ENCODE measurements at regions not wholly inside any gene's neighbourhood (a gene's known extent, or its start where the extent isn't known, plus 50 kb on each side); places are given as distances from the start of the nearest gene placed in this dataset.
"Not testable (repeated sequence)": the region's sequence is repeated elsewhere in the genome, so short reads cannot be mapped to it uniquely, and the experiment has no call there.

DNA sequence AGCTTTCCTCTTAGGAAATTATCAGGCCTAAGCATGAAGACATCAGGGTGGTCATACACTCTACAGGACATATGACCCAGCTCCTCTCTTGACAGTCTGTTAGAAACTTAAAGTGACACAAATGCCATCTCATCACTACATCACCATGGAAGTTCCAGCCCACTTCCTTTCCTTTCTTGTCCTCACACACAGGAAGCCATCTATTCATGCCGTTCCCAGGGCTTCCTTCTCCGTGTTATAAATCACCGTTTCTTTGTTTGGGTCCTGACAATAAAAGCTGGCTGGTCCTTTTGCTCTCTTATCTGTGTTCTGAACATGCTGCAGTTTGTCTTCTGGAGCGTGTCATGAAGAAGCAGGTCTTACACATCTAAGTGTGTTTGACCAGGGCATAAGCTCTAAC is 692.1 kb upstream of the CELF4 start:
- DNase-seq, result no peak

DNA sequence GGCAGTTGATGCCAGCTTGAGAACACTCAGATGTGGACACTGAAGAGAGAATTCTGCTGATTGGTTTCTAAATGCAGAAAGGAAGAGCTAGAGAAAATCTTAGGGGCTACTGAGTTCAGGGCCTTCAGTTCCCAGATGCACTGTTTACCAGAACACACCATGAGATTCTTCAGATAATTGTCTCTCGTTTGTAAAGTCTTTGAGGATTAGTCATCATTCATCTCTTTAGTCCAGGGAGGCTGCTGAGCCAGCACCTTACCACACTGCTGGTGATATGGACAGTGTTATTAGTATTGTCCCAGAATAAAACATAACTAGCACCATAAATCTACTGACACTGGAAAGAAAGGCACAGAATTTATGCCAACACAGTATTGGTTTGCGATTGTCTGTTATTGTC is 690.8 kb upstream of the CELF4 start:
- no peak for DNase-seq

DNA sequence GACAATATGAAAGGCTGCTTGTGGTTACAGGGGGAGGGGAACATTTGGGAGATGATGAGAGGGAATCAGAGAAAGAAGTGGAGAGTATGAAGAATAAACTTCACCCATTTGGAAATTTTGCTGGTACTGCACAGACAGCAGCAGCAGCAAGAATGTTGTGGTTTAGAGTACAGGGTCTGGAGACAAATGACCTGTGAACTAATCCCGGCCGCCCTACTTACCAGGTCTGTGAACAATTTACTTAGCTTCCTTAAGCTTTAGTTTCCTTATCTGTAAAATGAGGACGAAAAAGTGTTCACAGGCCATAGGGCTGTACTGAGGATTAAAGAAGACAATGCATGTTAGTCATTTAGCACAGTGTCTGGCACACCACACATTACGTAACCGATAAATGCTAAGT is 685.4 kb upstream of the CELF4 start:
- no peak for DNase-seq

DNA sequence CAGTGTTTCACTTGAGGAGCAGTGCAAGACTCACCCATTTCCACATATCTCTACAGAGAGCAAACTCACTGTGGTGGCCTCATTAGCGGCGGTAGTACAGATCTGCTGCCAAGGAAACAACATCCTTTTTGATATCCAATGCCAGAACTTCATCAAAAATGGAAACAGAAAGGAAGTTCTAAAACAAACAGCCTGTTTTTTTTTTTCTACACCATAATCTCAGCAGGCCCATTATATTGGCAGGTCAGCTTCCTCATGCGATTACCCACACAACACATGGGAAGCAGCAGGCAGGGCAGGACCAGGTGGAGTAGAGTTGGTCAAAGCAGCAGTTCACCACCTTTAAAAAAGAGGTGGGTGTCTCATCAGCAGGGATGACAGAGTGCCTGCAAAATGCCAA is 678.9 kb upstream of the CELF4 start:
- no peak for DNase-seq

DNA sequence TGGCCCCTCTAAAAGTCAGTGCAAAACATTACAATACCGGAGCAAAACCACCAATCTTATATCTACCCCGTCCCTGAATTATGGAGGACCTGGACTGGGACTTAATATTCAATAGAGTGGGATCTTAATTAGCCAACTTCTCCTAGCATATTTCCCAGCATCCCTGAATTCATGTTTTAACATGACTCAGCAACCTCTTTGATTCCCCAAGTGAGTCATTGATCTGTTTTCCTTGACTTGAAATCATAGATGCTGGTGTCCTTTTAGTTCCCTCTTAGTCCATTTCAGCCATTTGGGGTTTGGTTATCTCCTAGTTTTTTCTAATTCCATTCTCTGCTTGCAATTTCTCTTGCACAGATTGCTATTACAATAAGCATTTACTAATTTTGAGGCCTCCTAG is 677.7 kb upstream of the CELF4 start:
- DNase-seq, result no peak

DNA sequence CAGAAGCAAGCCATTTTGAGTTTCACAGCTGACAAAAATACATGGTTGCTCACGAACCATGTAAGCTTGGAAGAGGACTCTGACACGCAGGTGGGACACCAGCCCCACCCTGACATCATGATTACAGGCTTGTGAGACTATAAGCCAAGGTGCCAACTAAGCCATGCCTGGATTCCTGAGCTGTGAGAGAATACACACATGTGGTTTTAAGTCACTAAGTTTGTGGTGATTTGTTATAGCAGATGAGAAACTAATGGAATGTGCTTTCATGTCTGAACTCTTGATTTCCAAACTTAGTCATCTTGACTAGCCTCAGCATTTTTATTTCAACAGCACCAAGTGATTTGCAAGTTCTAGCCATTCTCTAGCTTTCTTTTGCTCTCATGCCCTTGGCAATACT is 676.1 kb upstream of the CELF4 start:
- no peak for DNase-seq

DNA sequence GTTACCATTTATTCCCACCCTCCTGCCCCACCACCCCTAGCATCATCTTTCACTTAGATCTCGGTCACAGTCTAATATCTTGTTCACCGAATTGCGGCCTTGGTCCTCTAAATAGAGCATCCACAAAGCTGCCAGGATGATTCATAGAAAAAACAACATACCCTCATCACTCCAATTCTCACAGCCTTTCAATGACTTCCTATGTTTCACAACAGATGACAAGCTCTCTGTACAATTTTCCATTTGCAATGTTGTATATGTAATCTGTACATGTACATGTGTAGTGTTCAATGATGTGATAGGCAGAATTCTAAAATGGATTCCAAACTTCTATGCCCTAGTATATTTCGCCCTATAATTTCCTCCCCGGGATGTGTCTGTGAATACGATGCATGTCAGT is 675.6 kb upstream of the CELF4 start:
- DNase-seq, result no peak

DNA sequence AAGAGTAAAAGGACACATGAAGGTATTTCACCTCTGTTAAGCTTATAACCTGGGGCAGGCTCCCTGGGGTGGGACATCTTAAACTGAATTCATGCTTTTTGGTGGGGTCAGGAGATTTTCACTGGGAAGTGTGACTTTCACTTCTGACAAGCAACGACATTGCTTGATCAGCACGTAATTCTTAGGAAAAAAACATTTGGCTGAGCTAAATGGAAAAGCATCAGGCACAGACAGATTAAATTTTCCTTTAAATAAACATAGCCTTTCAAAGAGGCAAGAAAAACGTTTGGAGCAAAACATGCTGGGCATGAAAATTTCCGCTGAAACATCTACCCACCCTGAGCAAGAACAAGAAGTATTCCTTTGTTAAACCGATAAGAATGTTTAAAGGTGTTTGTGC is 674.0 kb upstream of the CELF4 start:
- no peak for DNase-seq

DNA sequence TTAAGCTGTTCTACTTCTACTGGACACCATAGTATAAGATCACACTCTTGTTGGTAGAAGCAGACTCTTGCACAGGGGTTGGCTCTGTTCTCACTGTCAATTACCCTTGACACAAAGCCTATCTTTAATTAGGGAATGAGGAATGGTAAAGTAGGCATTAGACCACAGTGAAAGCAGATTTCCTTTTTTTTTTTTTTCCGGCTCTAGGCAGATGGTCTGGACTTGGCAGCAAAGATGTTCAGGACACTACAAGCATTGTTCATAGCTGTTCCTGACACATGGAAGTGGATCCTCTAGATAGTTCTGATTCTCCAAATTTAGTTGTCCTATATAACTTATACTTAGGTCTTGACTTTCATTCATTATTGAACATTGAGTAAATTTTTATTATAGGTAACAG is 672.2 kb upstream of the CELF4 start:
- DNase-seq, result no peak

DNA sequence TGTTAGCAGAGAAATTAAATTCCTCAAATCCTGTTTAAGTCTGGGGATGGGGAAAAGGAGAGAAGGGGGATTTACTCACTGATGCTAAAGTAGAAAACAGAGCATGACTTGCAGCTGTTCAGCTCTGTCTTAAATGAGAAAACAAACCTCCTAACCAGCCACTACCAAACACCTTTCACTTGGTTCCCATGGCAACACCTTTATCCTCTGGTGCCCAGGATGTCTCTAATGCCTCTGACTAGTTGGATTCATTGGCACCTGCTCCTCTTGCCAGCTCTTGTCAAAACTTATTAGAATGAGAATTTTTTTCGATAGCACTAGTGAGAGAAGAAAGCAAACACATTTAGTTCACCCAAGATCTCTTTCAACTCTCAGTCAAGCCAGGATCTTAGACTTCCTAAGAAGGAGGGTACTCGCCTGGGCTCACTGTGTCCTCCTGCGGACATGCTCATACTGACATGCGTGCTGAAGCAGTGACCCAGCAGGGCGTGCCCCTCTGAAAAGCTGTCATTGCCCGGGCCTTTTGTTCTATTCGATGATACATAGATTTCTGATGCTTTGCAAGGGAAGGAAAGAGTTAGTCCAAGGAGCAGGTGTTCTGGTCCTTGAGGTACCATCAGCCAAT is 656.0 kb upstream of the CELF4 start:
- DNase-seq, result no peak

DNA sequence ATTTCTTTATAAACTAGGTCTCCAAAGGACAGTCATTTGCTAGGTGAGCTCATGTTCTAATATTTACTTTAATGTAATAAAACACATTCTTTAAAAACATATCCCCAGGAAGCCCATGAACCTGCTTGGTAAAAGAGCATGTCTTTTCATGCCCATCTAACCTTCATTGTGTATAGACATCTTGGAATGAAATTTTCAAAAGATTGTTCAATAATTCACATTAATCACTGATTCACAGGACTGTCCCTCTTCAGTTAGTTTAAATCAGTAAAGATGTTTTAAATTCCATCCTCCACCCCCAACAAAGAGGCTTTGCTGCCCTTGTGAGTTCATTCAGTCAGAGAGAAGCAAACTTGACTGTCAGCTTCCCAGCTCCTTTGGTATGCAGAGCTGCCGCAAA is 633.4 kb upstream of the CELF4 start:
- DNase-seq, result no peak

DNA sequence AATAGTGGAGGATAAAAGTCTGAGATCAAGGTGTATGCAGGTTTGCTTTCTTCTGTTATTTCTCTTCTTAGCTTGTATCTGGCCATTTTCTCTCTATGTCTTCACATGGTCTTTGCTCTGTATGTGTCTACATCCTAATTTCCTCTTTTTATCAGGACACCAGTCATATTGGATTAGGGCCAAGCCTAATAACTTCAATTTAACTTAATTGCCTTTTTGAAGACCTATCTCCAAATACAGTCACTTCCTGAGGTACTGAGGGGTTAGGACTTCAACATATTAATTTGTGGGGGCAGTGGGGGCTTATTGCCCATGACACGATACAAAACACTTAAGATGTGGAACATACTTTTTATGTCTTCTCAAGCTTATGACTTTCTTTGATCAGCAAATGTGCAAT is 632.9 kb upstream of the CELF4 start:
- no peak for DNase-seq

DNA sequence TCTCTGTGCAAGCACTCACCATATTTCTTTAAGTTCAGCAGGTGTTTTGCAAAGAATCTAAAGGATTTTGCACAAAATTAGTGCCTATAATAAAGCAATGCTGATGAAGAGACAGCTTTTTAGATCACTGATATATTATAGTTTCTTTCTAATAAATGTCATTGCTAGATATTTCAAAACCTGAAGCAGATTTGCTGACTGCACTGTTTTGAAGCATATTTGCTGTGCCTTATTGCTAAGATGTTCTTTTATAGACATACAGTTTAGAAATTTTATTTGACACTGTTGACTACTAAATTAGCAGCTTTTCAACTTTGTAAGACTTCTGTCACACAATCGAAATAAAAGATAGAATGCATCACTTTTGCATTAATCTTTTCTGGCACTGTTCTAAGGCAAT is 620.9 kb upstream of the CELF4 start:
- DNase-seq, result no peak

DNA sequence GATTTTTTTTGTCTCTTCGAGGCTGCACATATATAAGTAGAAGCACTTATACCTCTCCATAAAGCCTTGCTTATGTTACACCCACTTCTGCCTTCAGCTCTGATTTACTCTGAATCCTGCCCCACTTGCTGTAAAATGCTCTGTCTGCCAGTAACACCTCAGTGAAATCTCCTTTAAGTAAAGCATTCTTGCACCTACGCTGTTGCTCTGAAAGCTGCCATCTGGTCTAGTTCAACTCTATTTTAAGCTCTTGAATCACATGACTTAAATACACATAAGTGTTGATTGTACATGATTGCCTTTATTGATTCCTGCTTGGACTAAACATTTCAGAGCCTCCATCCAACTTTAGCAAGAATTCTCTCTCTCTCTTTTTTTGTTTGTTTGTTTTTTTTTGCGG is 609.0 kb upstream of the CELF4 start:
- DNase-seq, result no peak

DNA sequence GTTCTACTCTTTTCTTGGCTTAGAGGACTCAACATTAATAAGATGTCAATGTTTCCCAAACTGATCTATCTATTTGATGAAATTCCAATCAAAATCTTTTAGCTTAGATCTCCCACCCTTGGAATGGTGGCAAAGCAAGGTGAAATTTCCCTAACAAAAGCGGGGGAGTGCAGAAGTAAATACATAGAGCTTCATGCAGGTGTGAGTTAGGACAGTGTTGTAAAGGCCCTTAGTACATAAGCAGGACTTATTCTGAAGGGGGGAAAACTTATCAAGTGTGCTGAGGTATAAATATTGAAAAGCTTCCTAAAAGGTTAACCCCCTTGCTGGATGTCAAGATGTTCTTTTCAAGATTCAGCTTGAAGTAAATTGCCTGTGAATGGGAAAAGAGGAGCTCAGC is 608.6 kb upstream of the CELF4 start:
- DNase-seq, result no peak

DNA sequence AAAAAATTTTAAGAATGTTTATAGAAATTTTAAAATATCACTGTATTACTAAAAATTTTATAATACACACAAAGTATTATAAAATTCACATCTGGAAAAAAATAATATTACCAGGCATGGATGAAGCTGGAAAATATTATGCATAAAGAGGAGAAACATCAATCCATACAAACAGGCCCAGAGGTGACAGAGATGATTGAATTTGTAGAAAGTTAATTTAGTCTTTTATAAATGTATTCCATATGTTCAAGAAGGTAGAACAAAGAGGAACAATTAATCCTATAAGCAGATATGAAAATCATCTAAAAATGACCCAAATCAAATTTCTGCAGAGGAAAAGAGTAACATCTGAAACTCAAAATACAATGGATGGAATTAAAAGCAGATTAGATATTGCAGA is 605.2 kb upstream of the CELF4 start:
- DNase-seq, result no peak

DNA sequence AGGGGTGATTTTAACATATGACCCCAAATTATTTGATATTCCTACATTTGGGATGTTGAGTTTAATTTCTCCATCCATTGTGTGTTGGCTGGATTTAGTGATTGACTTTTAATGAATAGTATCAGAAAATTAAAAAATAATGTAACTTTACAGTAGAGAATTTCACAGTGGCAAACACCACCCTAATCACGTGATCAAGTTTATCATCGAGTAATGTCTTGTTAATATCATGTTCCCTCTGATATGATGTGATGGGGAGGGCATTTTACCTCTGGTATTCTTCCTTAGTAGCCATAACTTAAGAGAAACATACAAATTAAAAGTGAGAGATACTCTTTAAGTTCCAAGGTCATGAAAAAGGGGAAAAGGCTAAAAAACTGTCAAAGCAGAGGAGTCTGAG is 602.0 kb upstream of the CELF4 start:
- DNase-seq, result no peak

DNA sequence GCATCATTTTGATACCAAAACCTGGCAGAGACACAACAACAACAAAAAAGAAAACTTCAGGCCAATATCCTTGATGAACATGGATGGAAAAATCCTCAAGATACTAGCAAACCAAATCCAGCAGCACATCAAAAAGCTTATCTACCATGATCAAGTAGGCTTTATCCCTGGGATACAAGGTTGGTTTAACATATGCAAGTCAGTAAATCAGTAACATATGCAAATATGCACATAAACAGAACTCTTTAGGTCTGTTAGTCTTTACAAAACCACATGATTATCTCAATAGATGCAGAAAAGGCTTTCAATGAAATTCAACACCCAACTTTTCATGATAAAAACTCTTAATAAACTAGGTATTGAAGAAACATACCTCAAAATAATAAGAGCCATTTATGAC is 587.5 kb upstream of the CELF4 start:
- not testable (repeated sequence) for DNase-seq

DNA sequence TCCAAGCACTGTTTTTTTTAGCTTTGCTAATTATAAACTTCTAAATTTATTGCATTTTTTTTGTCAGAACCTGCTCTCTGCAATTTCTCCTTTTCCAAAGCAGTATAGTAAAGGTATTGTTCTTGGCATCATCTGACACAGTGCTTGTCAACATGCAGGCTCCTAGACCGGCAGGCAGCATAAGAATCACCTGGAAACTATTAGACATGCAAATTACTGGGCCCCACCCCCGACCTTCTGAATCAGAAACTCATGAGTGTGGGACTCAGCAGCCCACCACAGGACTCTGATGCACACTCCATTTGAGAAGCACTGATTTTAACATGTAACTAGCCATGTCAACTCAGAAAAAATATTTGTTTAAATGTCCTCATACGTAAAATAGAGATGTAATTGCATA is 551.1 kb upstream of the CELF4 start:
- no peak for DNase-seq

DNA sequence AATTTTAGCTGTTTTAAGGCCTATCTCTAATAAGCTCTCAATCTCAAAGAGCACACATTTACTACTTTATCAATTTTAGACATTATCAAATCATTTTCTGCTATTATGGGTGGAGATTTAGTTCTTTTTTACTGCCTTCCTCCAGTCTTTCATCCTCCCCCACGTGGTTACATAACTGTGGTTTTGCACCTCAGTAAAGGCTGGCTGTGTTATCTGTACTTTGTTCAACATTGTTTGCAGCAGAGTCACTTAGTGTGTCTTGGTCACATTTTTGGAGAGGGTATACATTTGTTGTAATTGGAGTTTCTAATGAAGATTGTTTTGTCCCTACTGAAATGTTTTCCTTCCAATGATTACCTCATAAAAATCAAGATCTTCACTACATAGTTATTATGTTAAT is 549.6 kb upstream of the CELF4 start:
- DNase-seq, result no peak

DNA sequence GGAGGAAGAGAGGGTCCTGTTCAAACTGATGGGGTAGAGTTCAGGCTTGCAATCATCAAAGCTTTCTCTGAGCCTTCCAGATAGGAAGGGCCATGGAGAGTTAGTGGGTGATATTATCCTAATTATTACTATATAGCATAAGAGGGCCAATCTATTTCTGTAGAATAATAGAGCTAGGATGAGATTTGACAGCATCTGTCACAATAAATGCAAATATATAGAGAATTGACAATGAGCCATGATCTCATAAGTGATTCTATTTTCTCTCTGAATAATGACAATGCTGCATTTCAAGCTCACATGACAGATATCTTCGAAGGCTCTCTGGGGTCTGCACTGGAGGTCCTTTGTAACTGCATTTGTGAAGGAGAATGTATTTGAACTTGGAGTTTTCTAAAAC is 521.9 kb upstream of the CELF4 start:
- no peak for DNase-seq

DNA sequence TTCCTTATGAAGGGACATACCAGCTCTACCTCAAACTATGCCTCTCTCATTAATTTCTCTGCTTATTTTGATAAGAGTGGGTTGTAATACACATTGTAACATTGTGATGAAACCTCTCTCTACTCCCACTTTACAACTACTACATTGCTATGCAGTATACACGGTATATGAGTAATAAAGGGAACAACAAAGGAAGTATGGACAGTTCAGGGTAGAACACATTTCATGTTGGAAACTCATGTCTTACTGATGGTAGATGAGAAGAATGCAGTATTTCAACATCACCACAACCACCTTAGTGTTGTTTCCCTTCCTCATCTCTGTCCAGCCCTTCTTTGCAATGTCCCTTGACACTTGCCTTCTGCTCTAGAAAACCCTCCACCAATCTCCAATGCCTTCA is 515.9 kb upstream of the CELF4 start:
- no peak for DNase-seq

DNA sequence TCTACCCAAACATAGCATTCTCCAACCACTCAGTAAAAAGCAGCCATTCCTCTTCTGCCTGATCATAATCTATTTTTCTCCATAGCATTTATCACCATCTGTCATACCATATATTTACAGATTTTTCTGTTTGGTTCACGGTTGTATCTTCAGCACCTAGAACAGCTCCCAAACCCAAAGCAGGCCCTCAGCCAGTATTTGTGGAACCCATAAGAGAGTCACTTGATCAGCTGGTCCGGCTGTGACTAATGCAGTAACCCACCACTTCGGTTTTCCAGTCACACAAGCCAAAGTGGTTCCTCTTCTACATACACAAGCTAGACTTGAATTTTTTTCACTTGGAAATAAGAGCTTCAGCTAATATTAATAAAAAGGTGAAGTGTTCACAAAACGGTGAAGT is 511.6 kb upstream of the CELF4 start:
- no peak for DNase-seq

DNA sequence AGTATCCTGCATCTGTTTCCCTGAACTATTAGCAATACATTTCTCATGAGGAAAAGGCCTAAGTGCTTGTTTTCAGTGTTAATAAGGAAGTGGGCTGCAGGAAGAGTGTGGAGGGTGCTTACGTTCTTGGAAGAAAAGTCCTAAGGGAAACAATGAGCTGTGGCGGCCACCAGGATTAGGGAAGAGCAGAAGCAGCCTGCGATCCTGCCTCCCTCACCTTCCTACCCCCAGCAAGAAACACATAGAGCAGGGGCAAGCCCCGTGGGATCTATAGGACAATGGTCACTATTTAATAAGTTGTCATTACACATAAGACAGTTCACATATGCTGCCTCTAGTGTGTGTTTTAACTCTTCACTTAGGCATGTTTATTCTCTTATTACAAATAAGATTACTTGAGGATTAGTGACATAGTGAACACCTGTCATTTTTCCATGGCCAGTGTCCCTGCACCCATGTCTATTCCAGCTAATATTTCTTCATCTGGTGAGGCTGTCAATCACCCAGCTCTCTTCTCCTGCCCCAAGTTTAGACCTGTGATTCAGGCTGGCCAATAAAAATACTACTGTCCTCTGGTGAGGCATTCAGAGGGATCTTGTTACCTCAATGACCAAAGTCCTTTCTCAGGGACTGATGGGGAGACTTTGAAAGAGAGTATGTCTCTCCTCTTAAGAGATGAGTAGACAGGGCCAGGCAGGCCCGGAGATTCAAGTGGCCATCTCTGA is 510.9 kb upstream of the CELF4 start:
- DNase-seq, result no peak

DNA sequence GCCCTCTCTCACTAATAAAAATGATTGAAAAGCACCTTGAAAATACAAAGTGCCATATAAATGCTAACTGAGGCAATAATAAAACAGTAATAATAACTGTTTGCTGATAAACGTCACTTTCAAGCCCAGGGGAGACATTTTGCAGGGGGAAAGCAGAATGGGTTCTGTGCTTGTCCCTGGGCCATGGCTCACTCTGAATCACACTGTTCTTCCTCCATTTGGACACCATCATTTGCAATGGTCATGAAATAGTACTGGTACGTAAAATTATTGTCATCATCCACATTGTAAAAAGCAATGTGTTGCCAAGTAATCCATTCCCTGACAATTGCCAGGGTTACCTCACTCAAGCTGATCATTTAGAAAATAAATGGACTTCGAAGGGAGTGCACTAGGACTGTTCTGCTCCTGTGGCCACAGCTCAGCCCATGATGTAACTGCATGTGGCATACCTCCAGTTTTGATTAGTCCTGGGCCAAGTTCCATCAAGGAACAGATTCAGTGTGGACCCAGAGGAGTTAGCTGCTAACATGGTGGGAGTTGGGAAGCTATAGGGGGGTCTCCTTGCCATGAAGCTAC is 508.8 kb upstream of the CELF4 start:
- no peak for DNase-seq

Data from NCI-H1694 (cell line).